ENCODE measurements at regions not wholly inside any gene's neighbourhood (a gene's known extent, or its start where the extent isn't known, plus 50 kb on each side); places are given as distances from the start of the nearest gene placed in this dataset.

- H3K9ac ChIP-seq, result no peak overlapping the region
- H3K27ac ChIP-seq, result no peak overlapping the region
- peaks cover 59 to 94% (median 92%) of the 10 kb centered on the region in 11 experiments for H3K27me3 ChIP-seq
- no peaks in the 10 kb centered on the region for H3K36me3 ChIP-seq
- no peak for TF ChIP-seq Cebpa-rat (IDR thresholded peaks at IDR 0.05)
- H3K4me3 ChIP-seq, result no peak overlapping the region
- peaks cover 0 to 4% (median 0%) of the 10 kb centered on the region in 10 experiments; a peak in 1 of 20 replicates for H3K4me1 ChIP-seq
- H3K9me3 ChIP-seq (replicated peaks in 1 of 11), result no peaks in the 10 kb centered on the region
- H4K20me1 ChIP-seq, result no peaks in the 10 kb centered on the region
- H3K4me2 ChIP-seq, result no peak overlapping the region
Observed at GRCh38 chrX:113470166-113470565, 629.5 kb upstream of the AMOT start.

GRCh38 chrX:113457719-113458118, 617.1 kb upstream of the AMOT start:
- Histone ChIP-seq H3K36me3 (no peaks in the 10 kb centered on the region), H3K27me3 (peaks cover 22 to 100% (median 91%) of the 10 kb centered on the region in 11 experiments; a peak in 21 of 22 replicates), H3K9me3 (replicated peaks in 1 of 11) (no peaks in the 10 kb centered on the region), H4K20me1 (peaks cover 0 to 2% (median 0%) of the 10 kb centered on the region in 11 experiments; a peak in 1 of 22 replicates), H3K4me3 (no peak overlapping the region), H3K4me2 (no peak overlapping the region), H3K27ac (no peak overlapping the region), H3K4me1 (no peaks in the 10 kb centered on the region), H3K9ac (no peak overlapping the region)
- no peak for TF ChIP-seq Cebpa-rat (IDR thresholded peaks at IDR 0.05)

GRCh38 chrX:113455582-113455981, 615.0 kb upstream of the AMOT start:
- Histone ChIP-seq H3K36me3 (no peaks in the 10 kb centered on the region), H3K9me3 (replicated peaks in 1 of 11) (no peaks in the 10 kb centered on the region), H3K4me2 (no peak overlapping the region), H3K4me3 (no peak overlapping the region), H4K20me1 (no peaks in the 10 kb centered on the region; a peak in 1 of 22 replicates), H3K27me3 (peaks cover 20 to 91% (median 85%) of the 10 kb centered on the region in 11 experiments; a peak in 21 of 22 replicates), H3K9ac (no peak overlapping the region), H3K27ac (no peak overlapping the region), H3K4me1 (no peaks in the 10 kb centered on the region)
- TF ChIP-seq Cebpa-rat (IDR thresholded peaks at IDR 0.05), result no peak

GRCh38 chrX:113429011-113429410, 588.4 kb upstream of the AMOT start:
- Histone ChIP-seq H4K20me1 (no peaks in the 10 kb centered on the region), H3K27me3 (peaks cover 26 to 82% (median 76%) of the 10 kb centered on the region in 11 experiments; a peak in 21 of 22 replicates), H3K4me1 (no peaks in the 10 kb centered on the region), H3K27ac (no peak overlapping the region), H3K36me3 (no peaks in the 10 kb centered on the region), H3K4me3 (no peak overlapping the region), H3K4me2 (no peak overlapping the region), H3K9me3 (replicated peaks in 1 of 11) (peaks cover 0 to 4% (median 0%) of the 10 kb centered on the region in 11 experiments; a peak in 4 of 22 replicates), H3K9ac (no peak overlapping the region)
- TF ChIP-seq Cebpa-rat (IDR thresholded peaks at IDR 0.05), result no peak

- peaks cover 0 to 15% (median 7%) of the 10 kb centered on the region in 11 experiments; a peak in 9 of 22 replicates for H3K9me3 ChIP-seq (replicated peaks in 1 of 11)
- no peak overlapping the region for H3K9ac ChIP-seq
- TF ChIP-seq Cebpa-rat (IDR thresholded peaks at IDR 0.05), result no peak
- H4K20me1 ChIP-seq, result no peaks in the 10 kb centered on the region; a peak in 1 of 22 replicates
- no peak overlapping the region for H3K4me2 ChIP-seq
- no peak overlapping the region for H3K4me3 ChIP-seq
- H3K27me3 ChIP-seq, result peaks cover 61 to 98% (median 95%) of the 10 kb centered on the region in 11 experiments
- H3K4me1 ChIP-seq, result no peaks in the 10 kb centered on the region
- H3K36me3 ChIP-seq, result no peaks in the 10 kb centered on the region
- H3K27ac ChIP-seq, result no peak overlapping the region
Observed at GRCh38 chrX:113422323-113422722, 581.7 kb upstream of the AMOT start.

- H3K4me1 ChIP-seq, result no peaks in the 10 kb centered on the region
- H3K9ac ChIP-seq, result no peak overlapping the region
- no peak overlapping the region for H3K27ac ChIP-seq
- TF ChIP-seq Cebpa-rat (IDR thresholded peaks at IDR 0.05), result no peak
- H3K4me2 ChIP-seq, result no peak overlapping the region
- peaks cover 66 to 100% (median 98%) of the 10 kb centered on the region in 11 experiments for H3K27me3 ChIP-seq
- peaks cover 0 to 15% (median 7%) of the 10 kb centered on the region in 11 experiments; a peak in 9 of 22 replicates for H3K9me3 ChIP-seq (replicated peaks in 1 of 11)
- no peak overlapping the region for H3K4me3 ChIP-seq
- no peaks in the 10 kb centered on the region for H3K36me3 ChIP-seq
- no peaks in the 10 kb centered on the region; a peak in 1 of 22 replicates for H4K20me1 ChIP-seq
Observed at GRCh38 chrX:113421432-113421831, 580.8 kb upstream of the AMOT start.

GRCh38 chrX:113412106-113412505, 571.5 kb upstream of the AMOT start:
- Histone ChIP-seq H3K4me2 (no peak overlapping the region), H3K9ac (no peak overlapping the region), H3K36me3 (no peaks in the 10 kb centered on the region), H4K20me1 (no peaks in the 10 kb centered on the region; a peak in 1 of 22 replicates), H3K4me3 (no peak overlapping the region), H3K9me3 (replicated peaks in 1 of 11) (no peaks in the 10 kb centered on the region), H3K27ac (no peak overlapping the region), H3K4me1 (no peaks in the 10 kb centered on the region), H3K27me3 (peaks cover 52 to 98% (median 85%) of the 10 kb centered on the region in 11 experiments)
- TF ChIP-seq Cebpa-rat (IDR thresholded peaks at IDR 0.05), result no peak

GRCh38 chrX:113408843-113409242, 568.2 kb upstream of the AMOT start:
- Histone ChIP-seq H4K20me1 (no peaks in the 10 kb centered on the region; a peak in 1 of 22 replicates), H3K4me2 (no peak overlapping the region), H3K4me1 (no peaks in the 10 kb centered on the region), H3K4me3 (no peak overlapping the region), H3K9me3 (replicated peaks in 1 of 11) (peaks cover 1 to 8% (median 5%) of the 10 kb centered on the region in 11 experiments; a peak in 18 of 22 replicates), H3K36me3 (no peaks in the 10 kb centered on the region), H3K9ac (no peak overlapping the region), H3K27me3 (peaks cover 47 to 98% (median 87%) of the 10 kb centered on the region in 11 experiments; a peak in 21 of 22 replicates), H3K27ac (no peak overlapping the region)
- no peak for TF ChIP-seq Cebpa-rat (IDR thresholded peaks at IDR 0.05)

- no peak for TF ChIP-seq Cebpa-rat (IDR thresholded peaks at IDR 0.05)
- Histone ChIP-seq H3K4me1 (no peaks in the 10 kb centered on the region), H3K27ac (no peak overlapping the region), H3K36me3 (no peaks in the 10 kb centered on the region), H3K9me3 (replicated peaks in 1 of 11) (peaks cover 5 to 17% (median 12%) of the 10 kb centered on the region in 11 experiments; a peak in 18 of 22 replicates), H4K20me1 (no peaks in the 10 kb centered on the region; a peak in 1 of 22 replicates), H3K9ac (no peak overlapping the region), H3K27me3 (peaks cover 29 to 97% (median 83%) of the 10 kb centered on the region in 11 experiments), H3K4me2 (no peak overlapping the region), H3K4me3 (no peak overlapping the region)
Observed at GRCh38 chrX:113400193-113400704, 559.6 kb upstream of the AMOT start.

Data from BLaER1 treated with 17β-estradiol and CSF1 and Interleukin-3, amounts not matched to agents 10 nM and 100 nM (cell line).